ENCODE measurements at regions not wholly inside any gene's neighbourhood (a gene's known extent, or its start where the extent isn't known, plus 50 kb on each side); places are given as distances from the start of the nearest gene placed in this dataset.
"Not testable (repeated sequence)": the region's sequence is repeated elsewhere in the genome, so short reads cannot be mapped to it uniquely, and the experiment has no call there.

DNA sequence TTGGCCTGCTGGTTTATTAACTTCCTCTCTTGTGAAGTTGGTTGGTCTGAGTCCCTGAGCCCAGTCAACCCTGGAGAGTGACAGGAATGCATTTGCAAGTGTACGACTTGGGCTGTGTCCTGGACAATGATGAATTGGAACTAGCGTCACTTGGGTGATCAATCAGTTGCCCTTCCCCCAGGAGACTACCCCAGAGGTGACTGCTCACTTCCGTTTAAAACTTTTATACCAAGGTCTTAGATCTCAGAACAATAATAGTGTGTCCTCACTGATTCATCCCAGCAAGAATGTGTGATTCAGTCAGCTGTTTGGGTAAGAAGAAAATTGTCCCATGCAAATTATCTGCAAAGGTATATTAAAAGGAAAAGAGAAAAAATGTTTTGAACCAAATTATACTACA, 102.9 kb upstream of the ARMC3 start:
- no peak for DNase-seq (ENCODE audit: low read depth)

DNA sequence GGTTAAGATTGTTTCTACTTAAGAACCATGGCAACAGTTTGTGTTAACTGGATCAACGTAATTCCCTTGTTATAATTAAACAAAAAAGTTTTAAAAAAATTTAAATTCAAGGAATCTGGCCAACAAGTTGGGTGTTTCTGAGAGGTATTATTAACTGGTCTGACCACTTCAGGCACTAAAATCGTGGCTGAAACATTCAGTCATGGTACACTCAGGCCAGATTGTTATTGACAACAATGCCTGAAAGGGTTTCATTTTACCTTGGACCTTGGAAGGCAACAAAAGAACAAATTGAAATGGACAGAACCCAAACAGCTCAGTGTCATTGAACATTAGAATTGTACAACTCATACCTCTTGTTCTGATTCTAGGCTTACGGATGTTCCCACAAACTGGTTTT, 103.3 kb upstream of the ARMC3 start:
- no peak for DNase-seq (ENCODE audit: low read depth)

DNA sequence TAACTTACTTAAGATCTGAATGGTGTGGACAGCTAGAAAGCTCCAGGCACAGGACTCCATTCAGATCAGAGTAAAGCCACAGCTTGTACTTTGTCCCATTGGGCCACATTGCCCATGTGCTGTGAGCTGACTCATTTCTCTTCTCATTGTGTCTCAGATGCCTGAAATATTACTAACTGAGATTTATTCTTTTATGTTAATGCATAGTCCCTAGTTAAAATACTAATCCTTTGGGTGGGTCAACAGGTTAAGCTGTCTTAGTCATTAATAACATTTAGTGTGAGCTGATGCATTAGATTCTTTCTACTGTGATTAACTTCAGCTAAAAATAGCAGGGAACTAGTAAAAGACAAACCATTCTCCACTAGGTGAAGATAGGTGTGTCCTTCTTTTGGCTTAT, 104.7 kb upstream of the ARMC3 start:
- no peak for DNase-seq (ENCODE audit: low read depth)

DNA sequence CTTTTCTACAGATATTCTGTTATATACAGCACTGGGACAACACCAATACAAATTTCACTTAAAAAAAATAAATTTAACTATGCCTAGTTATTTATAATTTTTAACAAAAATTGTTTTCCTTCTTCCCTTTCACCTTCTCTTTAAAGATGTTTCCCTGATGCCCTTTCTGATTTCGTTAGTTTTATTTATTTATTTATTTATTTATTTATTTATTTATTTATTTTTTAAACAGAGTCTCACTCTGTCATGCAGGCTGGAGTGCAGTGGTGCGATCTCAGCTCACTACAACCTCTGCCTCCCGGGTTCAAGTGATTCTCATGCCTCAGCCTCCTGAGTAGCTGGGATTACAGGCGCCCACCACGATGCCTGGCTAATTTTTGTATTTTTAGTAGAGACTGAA, 105.9 kb upstream of the ARMC3 start:
- DNase-seq (ENCODE audit: low read depth): not testable (repeated sequence)

DNA sequence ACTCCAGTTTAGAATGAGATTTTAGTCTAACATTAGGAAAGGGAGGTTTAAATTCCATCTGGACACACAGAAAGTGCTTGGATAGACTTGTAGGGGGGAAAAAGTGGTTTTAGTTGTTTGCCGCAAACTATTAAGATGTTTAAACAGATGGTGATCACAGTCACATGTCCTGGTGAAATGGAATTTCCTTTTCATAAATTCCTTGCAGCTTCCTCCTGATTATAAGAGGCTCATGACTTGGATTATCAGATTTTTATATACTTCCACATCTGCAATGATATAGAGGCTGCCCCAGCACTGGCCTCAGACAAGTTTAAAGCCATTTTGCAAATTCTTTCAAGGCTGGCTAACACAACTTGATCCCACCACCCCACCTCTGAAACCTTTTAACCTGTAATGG, 106.4 kb upstream of the ARMC3 start:
- no peak for DNase-seq (ENCODE audit: low read depth)

DNA sequence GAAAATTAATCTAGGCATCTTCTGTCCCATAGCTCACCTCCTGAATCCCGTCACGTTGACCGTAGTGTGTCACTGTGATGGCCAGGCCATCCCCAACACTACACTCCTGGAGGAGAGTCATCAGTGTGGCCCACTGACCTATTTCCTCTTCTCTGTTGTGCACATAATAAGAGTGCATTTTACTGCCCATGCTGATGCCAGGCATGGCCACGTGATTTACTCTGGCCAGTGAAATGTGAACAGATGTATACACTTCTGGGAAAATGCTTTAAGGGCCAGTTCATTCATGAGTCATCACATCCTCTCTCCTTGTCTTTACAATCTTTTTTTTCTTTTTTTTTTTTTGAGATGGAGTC, 101.9 kb upstream of the PIP4K2A start:
- DNase-seq (ENCODE audit: low read depth): peak; percentile 0

DNA sequence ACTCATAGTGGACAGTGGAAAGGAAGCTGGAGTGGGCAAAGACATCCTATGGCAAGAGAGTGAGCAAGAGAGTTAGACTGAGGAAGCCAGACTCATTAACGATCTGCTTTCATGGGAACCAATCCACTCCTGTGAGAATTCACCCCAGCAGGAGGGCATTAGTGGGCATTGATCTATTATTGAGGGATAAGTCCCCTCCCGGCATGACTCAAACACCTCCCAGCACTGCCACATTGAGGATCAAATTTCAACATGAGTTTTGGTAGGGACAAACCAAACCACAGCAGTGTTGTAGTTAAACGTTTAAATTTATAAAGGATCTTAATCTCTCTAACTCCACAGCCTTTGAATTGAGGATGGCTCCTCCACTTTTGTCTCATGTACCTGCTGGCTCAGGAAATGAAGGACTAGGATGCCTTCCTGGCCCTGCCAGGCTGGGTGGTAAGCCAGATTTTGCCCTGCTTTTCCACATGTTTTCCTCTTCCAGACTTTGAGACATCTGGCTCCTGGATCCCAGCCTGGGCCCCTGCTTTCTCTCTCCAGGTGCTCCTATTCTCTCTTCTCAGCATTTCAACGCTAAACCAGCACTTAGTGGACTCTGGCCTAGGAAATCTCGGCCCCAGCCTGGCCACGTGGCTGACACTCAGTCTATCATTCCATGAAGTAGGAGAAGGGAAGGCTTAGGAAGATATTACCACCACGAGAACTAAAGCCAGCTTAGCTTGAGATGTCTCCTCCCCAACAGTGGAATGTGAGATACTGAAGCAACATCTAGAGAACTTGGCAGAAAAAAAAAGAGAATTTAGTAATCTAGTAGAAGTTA, 96.5 kb upstream of the PIP4K2A start:
- DNase-seq (ENCODE audit: low read depth): no peak

DNA sequence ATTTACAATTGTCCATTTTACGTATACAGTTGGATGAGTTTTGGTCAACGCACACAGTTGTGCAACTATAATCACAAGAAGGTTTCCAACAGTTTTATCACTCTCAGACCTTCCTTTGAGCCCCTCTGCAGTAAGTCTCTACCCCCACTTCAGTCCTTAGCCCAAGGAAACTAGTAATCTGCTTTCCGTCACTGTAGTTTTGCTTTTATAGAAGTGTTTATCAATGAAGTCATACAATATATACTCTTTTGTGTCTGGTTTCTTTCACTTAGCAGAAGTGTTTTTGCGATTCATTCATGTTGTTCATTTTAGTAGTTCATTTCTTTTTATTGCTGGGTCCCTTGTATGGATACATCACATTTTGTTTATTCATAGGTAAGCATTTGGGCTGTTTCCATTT, 92.9 kb upstream of the PIP4K2A start:
- no peak for DNase-seq (ENCODE audit: low read depth)

DNA sequence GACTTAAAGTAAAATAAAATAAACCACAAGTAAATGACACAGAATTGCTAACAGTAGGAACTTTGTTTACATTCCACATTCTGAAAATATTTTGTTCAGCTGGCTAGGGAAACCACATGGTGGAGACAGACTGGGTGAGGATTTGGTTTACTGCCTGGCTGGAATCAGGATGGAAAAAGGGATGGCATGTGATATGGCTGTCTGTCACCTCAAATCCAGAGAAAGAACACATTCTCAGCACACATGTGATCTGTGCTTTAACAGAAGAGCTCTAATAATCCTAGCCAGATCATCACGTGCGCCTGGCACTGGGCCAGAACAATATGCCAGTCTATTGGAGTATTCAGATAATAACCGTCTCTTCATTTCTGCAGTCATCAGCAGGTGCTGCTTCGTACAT, 90.9 kb upstream of the PIP4K2A start:
- DNase-seq (ENCODE audit: low read depth): no peak

DNA sequence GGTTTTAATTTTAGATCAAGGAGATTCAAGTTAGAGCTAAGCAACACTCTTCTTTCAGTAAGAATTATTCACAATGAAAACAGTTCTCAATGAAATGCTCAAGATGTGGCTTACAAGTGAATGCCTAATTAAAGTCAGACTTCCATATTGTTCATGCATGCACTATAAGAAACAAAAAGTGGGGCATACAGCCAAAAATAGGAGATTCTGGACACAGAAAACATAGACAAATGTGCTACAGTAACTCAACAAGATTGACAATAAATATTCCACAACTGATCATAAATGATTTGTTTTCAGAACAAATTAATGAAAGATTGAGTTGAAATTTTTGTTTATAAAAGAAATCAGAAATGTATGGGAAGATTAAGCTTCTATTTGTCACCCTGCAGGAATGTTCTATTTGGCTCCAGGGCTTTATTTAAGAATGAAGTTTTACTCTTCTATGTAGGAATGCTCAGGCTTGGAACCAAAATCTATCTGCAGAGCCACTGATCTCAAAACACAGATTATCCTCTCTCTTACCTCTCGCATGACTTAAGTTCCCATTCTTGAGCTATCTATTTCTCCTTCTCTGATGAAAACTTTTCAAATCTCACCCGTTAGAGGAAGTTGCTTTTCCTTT, 89.0 kb upstream of the PIP4K2A start:
- no peak for DNase-seq (ENCODE audit: low read depth)

DNA sequence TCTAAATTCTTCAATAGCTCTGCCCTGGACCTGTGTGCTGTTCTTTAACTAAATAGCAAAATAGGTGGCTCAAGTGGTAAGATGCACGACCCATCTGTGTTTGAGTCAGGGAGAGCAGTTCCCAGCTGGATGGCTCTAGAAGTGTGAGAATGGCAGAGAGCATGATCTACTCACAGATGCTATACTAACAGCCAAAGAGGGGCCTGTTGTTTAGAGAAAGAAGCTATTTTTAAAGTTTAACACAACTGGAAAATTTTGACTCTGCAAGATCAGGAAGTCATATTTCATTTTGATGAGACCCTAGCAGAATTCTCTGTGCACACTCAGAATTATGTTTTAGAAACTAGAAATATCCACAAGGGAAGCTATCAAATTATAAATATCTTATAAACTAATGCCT, 87.4 kb upstream of the PIP4K2A start:
- DNase-seq (ENCODE audit: low read depth): no peak

DNA sequence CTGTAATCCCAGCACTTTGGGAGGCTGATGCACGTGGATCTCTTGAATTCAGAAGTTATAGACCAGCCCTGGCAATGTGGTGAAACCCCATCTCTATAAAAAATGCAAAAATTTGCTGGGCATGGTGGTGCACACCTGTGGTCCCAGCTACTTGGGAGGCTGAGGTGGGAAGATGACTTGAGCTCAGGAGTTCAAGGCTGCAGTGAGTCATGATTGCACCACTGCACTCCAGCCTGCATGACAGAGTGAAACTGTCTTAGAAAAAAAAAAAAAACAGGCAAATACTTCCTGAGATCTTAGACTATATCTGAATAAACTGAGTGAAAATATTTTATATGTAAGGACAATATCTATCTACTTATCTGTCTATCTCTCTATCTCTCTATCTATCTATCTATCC, 83.4 kb upstream of the PIP4K2A start:
- DNase-seq (ENCODE audit: low read depth): not testable (repeated sequence)

DNA sequence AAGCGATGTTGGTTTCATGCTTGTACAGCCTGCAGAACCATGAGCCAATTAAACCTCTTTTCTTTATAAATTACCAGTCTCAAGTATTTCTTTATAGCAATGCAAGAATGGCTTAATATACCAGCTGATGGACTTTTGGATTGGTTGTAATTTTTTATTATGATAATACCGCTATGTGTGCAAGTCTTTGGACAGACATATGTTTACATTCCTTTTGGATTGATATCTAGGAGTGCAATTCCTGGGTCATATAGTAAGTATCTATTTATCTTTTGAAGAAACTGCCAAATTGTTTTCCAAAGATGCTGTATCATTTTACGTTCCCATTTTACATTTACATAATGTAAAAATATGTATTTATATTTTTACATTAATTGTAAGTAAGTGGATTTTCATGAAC, 81.2 kb upstream of the PIP4K2A start:
- no peak for DNase-seq (ENCODE audit: low read depth)

DNA sequence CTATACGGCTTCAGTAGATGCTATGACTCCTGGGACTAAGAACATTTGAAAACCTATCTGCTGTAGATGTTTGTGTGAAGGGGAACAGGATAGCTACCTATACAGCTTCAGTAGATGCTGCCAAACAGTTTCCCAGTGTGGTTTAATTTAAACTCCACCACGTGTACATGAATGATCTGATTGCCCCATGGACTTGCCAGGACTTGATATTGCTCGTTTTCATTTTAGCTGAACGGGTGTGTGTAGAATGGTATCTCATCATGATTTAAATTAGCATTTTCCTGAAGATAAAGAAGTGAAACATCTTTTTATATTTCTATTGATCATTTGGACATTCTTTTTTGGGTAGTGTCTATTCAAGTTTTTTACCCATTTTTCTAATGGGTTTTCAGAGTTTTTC, 77.8 kb upstream of the PIP4K2A start:
- DNase-seq (ENCODE audit: low read depth): no peak

DNA sequence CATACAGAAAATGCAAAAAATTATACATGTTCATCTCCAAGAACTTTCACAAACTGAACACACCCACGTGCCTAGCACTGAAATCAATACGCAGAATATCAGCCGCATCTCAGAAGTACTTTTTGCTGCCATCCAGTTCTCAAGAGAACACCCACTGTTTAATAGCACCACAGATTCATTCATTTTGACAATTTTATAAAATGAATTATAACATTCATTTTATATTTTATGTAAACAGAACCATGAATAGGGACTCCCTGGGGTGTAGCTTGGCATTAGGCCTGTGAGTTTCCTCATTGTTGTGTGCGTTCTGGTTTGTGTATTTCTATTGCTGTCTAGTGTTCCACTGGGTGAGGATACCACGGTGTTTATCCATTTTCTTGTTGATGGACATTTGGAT, 77.3 kb upstream of the PIP4K2A start:
- no peak for DNase-seq (ENCODE audit: low read depth)

DNA sequence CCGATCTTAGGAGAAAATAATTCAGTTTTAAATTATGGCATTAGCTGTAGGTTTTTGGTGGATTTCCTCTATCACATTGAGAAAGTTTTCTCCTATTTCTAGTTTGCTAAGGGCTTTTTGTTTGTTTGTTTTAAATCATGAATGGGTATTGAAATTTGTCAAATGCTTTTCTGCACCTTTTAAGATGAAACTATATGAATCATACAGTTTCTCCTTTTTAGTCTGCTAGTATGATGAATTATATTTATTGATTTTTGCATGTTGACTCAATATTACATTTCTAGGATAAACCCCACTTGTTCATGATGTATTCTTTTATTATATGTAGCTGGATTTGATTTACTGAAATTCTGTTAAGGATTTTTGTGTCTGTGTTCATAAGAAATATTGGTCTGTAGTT, 70.3 kb upstream of the PIP4K2A start:
- no peak for DNase-seq (ENCODE audit: low read depth)

DNA sequence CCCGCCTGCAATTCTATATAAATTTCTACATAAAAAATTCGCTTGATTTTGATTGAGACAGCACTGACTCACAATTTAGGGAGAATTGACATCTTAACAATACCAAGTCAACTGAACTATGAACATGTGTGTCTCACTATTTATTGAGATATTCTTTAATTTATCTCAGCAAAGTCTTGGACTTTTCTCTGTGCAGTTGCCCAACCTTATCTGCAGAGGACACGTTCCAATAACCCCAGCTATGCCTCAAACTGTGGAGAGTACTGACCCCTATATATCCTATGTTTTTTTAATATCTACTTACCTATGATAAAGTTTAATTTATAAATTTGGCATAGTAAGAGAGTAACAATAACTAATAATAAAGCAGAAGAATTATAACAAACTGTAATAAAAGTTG, 69.4 kb upstream of the PIP4K2A start:
- no peak for DNase-seq (ENCODE audit: low read depth)

DNA sequence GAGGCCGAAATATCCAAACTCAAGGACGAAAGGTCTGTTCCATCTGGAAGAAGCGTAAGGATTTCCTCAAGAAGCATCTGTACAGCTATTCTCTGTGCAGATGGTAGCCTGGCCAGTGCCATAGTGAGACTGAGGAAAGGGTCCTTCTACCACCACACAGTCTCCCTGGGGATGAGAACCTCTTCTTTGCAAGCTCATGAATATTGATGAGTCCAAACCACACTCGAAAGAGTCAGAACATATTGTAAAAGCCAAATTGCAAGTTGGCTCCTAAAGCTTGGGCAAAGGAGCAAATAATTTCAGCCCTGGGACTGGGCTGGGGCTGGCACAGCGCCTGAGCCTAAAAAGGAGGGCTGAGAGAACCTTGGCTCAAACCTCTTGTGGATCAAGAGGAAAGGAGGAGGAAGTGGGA, 66.1 kb upstream of the PIP4K2A start:
- no peak for DNase-seq (ENCODE audit: low read depth)

DNA sequence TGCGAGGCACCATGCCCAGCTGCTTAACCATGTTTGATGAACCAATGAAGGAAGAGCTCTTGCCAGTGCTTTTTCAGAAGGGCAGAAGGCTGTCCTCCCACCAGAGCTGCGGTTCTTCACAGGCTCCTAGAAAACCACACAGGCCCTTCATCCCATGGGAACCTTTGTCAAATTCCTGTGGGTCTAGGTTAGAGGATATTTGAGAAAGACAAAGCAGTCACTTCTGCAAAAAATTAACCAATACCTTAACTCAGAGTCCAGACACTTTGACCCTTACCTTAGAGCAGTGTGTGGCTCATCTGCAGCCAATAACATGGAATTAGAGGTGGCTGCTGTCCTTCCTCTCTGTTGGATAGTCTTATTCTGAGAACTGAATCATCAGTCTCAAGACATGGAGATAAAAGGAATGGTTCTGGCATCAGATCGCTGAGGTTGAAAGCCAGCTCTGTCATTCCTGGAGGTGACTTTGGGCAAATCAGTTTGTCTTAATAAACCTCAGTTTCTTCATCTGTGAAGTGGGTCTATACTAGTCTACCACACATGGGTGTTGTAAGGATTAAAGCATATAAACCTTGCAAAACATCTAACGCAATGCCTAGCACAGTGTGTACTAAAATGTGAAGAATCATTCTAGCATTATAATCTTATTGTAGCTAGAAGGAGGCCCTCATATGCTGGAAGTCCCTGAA, 65.1 kb upstream of the PIP4K2A start:
- no peak for DNase-seq (ENCODE audit: low read depth)

DNA sequence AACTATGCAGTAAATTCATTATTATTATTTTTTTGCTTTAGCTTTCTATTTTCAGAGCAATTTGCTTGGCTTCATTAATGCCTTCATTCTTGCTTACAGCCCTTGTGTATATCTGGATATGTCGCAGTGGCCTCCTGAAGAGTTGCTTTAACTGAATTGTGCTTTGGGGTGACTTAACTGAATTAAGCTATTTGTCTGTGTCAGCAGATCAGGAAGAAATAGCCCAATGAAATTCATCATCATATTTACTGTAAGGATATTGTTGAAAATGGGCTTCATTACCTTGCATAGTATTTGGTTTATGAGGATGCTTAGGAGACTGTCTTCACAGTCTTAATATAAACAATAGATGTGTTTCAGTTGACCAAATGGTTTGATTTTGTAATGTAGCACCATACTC, 59.7 kb upstream of the PIP4K2A start:
- DNase-seq (ENCODE audit: low read depth): no peak

DNA sequence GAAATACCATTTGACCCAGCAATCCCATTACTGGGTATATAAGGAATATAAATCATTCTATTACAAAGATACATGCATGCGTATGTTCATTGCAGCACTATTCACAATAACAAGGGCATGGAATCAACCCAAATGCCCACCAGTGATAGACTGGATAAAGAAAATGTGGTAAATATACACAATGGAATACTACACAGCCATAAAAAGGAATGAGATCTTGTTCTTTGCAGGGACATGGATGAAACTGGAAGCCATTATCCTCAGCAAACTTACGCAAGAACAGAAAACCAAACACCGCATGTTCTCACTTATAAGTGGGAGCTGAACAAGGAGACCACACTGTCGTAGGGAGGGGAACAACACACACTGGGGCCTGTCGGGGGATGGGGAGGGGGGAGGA, 57.3 kb upstream of the PIP4K2A start:
- DNase-seq (ENCODE audit: low read depth): not testable (repeated sequence)

DNA sequence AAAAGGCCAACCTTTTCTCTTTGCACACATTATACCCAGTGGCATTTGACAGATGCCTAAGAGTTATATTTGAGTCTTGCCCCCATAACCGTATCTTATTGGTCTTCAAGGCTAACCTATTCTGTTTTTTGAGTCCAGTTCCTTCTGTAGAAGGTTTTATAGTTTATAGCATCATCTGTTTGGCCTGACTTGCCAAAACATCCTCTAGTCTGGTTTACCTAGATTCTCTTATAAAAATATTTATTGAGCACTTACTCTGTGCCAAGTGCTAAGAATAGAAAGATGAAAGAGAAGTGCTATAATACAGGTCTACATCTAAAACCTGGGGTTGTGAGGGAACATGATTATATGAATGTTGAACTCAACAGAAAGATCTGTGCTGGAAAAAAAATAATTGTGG, 55.9 kb upstream of the PIP4K2A start:
- DNase-seq (ENCODE audit: low read depth): no peak

DNA sequence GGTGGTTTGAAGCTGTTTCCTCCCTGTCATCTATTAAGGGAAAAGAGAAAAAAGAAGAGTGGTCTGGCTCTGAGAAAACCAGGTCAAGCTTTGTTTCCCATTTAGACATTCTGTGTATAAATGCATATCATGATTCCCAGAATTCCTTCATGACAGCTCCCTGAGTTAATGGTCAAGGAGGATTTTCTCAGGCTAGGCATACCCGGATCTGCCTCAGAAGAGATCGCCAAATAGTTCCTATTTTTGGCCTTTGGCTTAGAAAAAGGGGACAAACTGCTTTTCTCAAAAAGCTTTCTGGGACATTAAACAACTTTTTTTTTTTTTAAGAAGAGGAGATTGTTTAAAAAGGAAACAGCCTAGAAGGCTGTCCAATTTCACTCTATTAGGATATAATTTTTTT, 53.5 kb upstream of the PIP4K2A start:
- DNase-seq (ENCODE audit: low read depth): no peak

DNA sequence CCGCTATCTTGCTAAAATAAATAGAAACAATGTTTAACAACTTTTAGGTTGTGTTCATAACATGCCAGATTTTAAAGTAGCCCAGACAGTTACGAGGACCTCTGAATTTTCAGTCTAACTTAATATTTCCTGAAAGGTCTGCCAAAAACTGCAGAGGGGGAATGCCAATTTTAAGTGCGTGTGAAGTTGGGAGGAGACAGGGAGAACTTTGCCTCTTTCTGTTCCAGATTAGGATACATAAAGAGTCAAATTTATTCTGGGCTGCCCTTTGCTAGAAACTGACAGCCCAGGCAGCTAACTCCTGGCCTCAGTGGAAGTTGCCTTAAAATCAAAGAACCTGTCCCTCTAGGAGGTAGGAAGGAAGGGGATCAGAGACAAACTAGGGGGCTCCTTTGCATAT, 52.3 kb upstream of the PIP4K2A start:
- DNase-seq (ENCODE audit: low read depth): no peak

All from activated gamma-delta T cell treated with anti-CD3 and anti-CD28 coated beads, Interleukin-2, amount 50 U/mL, for 16 hours (primary cell).